A204.1 (cell line): ENCODE measurements at regions not wholly inside any gene's neighbourhood (a gene's known extent, or its start where the extent isn't known, plus 50 kb on each side); places are given as distances from the start of the nearest gene placed in this dataset.
"Not testable (repeated sequence)": the region's sequence is repeated elsewhere in the genome, so short reads cannot be mapped to it uniquely, and the experiment has no call there.

Source experiments
- FAIRE-seq: peaks from 2 replicates; lab custom pipeline; 2012; peaks lifted over from hg19 to GRCh38; lab: Jason Lieb, UNC

GRCh38 chr5:135179308-135179980 lies 145.4 kb upstream of the PITX1 start:
- no peak for FAIRE-seq

- no peak for FAIRE-seq
Measured at GRCh38 chr5:135178476-135179155, 144.6 kb upstream of the PITX1 start.

DNA sequence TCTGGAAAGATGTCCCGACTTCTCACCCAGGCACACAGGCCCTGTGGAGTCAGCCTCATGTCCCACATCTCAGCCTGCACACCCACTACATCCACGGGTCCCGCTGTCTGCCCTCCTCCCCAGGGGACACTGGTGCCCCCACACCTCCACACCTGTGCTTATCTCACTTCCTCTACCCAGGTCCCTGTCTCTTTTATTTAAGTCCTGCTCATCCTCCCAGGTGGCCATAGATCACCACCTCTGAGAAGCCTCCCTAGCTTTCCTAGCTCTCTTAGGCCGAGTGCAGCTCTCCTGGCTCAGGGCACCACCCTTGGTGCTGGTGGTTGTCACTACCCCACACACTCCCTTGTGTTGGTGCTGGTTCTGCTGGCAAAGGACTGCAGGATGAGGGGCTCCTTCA lies 143.6 kb upstream of the PITX1 start:
- FAIRE-seq, result no peak

GRCh38 chr5:135176991-135177390 lies 143.0 kb upstream of the PITX1 start:
- no peak for FAIRE-seq

GRCh38 chr5:135174315-135175096 lies 140.5 kb upstream of the PITX1 start:
- FAIRE-seq, result no peak

- no peak for FAIRE-seq
Measured at GRCh38 chr5:135173662-135174290, 139.7 kb upstream of the PITX1 start.

DNA sequence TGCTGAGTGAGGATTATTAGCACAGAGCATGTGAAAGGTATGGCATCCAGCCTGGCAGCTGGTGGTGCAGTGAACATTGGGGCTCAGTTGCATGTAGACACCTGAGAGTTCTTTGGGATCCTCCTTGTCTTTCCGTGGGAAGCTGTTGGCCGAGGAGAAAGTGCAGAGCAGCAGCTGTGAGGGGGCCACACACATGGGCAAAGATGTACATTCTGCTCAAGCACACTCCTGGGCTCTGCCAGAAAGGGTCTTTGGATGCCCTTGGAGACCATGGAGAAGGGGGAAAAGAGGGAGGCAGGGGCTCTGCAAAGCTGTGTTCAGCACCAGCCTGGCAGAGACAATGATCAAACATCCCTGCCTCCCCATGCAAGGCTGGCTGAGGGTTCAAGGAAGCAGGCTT lies 138.7 kb upstream of the PITX1 start:
- no peak for FAIRE-seq

DNA sequence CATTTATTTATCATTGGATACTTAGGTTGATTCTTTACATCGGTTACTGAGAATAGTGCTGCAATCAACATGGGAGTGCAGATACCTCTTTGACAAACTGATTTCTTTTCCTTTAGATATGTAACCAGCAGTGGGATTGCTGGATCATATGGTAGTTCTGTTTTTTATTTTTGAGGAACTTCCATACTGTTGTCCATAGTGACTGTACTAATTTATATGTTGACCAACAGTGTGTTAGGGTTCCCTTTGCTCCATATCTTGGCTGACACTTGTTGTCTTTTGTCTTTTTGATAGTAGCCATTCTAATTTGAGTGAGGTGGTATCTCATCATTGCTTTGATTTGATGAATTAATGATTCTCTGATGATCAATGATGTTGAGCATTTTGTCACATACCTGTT lies 137.3 kb upstream of the PITX1 start:
- no peak for FAIRE-seq

DNA sequence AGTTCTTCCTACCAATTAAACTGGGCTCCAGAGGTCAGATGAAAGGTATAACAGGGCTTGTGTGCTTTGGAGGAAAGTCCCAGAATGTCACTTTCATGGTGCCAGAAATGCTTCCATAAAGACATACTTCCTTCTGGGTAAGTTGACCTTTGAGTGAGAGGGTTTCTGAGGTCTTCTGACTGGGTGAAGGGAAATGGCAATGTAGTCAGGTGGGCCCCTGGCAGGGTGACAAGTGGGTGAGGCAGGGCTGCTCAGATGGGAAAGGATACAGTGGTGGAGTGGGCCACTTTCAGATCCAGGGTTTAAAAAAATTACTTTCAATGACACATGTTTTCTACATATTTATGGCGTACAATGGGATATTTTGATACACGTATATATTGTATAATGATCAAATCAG lies 136.5 kb upstream of the PITX1 start:
- no peak for FAIRE-seq

GRCh38 chr5:135169753-135170152 lies 135.7 kb upstream of the PITX1 start:
- no peak for FAIRE-seq

DNA sequence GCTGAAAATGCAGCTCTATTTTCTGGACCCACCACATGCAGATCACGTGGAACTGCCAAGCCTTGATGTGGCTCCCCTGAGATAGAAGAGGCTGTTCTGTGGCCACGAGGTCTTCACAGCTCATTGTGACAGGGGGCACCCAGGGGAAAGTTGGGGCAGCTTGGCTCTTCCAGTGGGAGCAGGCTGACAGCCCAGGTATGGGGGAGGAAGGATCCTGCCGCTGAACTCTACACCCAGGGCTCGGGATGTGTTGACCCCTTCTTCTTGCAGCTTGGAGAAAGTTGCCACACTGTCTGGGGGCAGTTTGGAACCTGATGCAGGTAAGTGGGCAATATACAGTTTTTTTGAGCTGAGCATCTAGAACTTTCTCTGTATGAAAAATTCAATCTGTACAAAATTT lies 133.6 kb upstream of the PITX1 start:
- FAIRE-seq, result no peak

DNA sequence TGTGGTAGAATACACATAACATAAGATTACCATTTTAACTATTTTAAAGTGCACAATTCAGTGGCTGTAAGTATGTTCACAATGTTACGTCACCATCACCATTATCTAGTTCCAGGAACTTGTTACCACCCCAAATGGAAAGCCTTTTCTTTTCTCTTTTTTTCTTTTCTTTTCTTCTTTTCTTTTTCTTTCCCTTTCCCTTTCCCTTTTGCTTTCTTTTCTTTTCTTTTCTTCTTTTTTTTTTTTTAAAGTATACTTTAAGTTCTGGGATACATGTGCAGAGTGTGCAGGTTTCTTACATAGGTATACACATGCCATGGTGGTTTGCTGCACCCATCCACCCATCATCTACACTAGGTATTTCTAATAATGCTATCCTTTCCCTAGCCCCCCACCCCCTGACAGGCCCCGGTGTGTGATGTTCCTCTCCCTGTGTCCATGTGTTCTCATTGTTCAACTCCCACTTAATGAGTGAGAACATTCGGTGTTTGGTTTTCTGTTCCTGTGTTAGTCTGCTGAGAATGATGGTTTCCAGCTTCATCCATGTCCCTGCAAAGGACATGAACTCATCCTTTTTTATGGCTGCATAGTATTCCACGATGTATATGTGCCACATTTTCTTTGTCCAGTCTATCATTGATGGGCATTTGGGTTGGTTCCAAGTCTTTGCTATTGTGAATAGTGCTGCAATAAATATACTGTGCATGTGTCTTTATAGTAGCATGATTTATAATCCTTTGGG lies 131.0 kb upstream of the PITX1 start:
- not testable (repeated sequence) for FAIRE-seq

GRCh38 chr5:135163964-135164363 lies 129.9 kb upstream of the PITX1 start:
- FAIRE-seq, result no peak

- FAIRE-seq, result no peak
Measured at GRCh38 chr5:135163391-135163790, 129.4 kb upstream of the PITX1 start.

- FAIRE-seq, result no peak
Measured at GRCh38 chr5:135162661-135163265, 128.7 kb upstream of the PITX1 start.

DNA sequence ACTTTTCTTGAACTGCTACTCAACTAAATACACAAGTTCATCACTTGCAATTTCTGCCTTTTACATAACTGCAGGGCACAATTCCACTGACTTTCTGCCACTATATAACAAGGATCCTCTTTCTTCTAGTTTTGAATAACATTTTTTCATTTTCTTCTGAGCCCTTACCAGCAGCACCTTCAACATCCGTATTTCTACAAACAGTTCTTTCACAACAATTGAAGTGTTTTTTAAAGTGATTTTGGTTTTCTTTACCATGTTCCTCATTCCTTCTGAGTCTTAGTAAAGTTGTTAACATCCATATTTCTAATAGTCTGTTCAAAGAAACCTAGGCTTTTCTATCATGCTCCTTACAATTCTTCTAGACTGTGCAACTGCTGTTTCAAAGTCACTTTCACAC lies 127.2 kb upstream of the PITX1 start:
- no peak for FAIRE-seq

DNA sequence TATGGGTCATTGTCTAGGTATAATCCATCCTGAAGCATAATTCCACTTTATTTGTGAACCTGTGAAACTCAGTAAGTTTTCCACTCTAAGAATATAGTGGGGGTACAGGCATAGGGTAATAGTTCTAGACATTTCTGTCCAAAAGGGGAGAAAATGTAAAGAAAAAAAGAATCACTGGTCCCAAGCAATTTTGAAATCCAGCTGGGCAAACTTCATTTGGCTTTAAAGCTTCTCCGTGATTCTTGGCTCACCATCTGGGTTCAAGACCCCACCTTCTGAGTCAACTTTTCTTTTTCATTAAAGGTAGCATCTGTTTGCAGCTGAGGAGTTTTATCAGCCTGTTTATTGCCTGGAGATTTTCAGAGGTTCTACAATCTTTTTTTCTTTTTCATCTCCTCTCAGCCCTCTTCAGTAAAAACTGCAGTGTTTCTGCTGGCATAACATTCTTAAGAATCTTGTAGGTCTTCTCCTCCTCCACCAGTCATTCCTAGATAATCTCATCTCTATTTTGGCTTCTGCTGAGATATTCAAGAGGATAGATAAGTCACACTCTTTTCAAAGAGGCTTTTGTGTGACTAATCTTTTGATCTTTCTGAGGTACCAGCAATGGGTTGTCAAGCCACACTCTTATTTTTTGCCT lies 126.1 kb upstream of the PITX1 start:
- FAIRE-seq, result no peak

DNA sequence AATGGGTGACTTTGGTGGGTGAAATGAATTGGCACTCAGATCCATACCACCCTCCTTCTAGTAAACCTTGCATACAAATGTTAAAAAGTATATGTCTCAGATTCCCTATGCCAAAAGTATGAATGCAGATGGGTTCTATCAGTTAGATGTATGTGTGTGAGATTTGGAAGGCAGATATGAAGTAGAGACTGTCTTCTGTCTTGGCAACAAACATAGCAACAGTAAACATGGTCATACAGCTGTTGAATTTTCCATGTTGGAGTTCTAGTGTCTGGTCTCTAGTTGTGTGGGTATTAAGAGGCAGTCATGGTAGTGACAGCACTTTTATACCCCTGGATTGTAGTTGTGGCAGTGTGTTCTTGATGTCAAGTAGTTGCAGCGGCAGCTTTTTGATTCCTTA lies 125.6 kb upstream of the PITX1 start:
- no peak for FAIRE-seq

DNA sequence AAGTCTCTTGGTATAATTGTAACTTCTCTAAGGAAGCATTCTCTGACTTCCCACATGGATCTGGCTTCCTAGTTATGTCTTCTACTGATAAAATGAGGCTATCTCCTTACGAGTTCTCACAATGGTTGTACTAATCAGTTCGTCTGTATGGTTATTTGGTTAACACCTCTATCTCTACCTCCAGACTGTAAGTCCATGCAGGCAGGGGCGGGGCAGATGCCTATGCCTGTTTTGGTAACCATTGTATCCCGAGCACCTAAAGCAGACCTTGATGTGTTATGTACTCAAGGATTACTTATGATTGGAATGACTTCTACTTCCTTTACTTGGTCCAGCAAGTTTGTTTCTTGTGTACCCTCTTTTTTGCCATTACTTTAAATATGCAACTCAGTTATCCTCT lies 125.0 kb upstream of the PITX1 start:
- no peak for FAIRE-seq

DNA sequence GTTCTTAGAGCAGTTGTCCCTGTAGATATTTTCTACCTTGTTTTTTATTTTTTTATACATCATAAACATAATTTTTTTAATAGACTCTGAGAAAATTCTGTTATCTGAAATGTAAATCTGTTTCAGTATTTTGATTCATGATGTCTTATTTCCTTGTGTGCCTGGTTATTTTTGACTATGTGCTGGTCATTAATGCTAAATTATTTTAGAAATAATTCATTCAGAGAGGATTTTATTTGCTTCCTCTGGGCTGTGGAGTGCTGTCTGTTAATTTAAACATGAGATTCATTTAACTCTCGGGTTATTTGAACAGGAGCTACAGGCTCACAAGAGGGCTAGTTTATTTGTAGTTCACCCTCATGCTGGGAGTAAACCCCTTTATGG lies 124.3 kb upstream of the PITX1 start:
- no peak for FAIRE-seq
